Neutrophil (primary cell): ENCODE measurements at regions not wholly inside any gene's neighbourhood (a gene's known extent, or its start where the extent isn't known, plus 50 kb on each side); places are given as distances from the start of the nearest gene placed in this dataset.

Source experiments
- H3K27ac ChIP-seq: fragments of 200-600 bp; sonication (generic); 2 replicates; pipeline ENCODE4 v1.5.1; 2016; ENCODE audit warnings: mild to moderate bottlenecking, moderate library complexity
- H3K27me3 ChIP-seq: fragments of 200-600 bp; sonication (generic); 2 replicates; pipeline ENCODE4 v1.6.0; 2016; ENCODE audit warnings: mild to moderate bottlenecking
- H3K36me3 ChIP-seq: fragments of 200-600 bp; sonication (generic); 2 replicates; pipeline ENCODE4 v1.5.1; 2017
- H3K4me1 ChIP-seq, 2 experiments: fragments of 200-600 bp in 1 of 2; sonication (generic) in 1 of 2; 1 replicate in 1 of 2; 2 replicates in 1 of 2; pipeline versions ENCODE4 v1.5.1 to v1.6.1; 2013 to 2016; ENCODE audit warnings: low read depth in 1 of 2, low read length in 1 of 2, mild to moderate bottlenecking in 1 of 2, moderate library complexity in 1 of 2; ENCODE audit not compliant: control insufficient read depth in 1 of 2, insufficient read depth in 1 of 2
- H3K4me3 ChIP-seq, 2 experiments: fragments of 200-600 bp in 1 of 2; sonication (generic) in 1 of 2; 1 replicate in 1 of 2; 2 replicates in 1 of 2; pipeline ENCODE4 v1.5.1; 2013 to 2016; ENCODE audit warnings: low read depth in 1 of 2, low read length in 1 of 2, mild to moderate bottlenecking in 1 of 2, moderate library complexity in 1 of 2
- H3K9me3 ChIP-seq: fragments of 200-600 bp; sonication (generic); 2 replicates; pipeline ENCODE4 v1.5.1; 2016
- TF ChIP-seq, protein P1 (sequence below): fragments of 200-600 bp; sonication (generic); IDR thresholded peaks from 2 replicates; pipeline ENCODE4 v1.5.1; 2016; ENCODE audit warnings: antibody characterized with exemption

DNA sequence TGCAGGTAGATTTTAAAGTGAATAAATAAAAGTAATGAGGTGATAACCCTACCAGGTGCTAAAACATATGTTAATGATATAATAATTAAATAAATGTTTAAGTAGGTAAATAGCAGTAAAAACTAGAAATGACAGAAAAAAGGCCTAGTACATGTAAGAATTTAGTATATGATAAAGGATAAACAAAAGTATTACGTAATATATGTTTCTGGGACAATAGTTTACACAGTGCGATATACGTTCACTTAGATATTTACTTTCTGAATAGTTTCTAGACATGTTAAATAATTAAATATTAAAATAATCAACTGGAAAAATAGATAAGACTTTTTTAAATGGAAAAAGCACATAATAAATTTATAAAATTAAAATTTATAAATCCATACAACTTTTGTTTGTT is 340.9 kb downstream of the LIG4 start:
- H3K36me3 ChIP-seq, result no peaks in the 10 kb centered on the region
- H3K4me3 ChIP-seq, result no peak overlapping the region
- no peaks in the 10 kb centered on the region for H3K4me1 ChIP-seq
- peaks cover 20% of the 10 kb centered on the region for H3K27me3 ChIP-seq
- H3K27ac ChIP-seq, result no peak overlapping the region
- TF ChIP-seq, protein P1, sequence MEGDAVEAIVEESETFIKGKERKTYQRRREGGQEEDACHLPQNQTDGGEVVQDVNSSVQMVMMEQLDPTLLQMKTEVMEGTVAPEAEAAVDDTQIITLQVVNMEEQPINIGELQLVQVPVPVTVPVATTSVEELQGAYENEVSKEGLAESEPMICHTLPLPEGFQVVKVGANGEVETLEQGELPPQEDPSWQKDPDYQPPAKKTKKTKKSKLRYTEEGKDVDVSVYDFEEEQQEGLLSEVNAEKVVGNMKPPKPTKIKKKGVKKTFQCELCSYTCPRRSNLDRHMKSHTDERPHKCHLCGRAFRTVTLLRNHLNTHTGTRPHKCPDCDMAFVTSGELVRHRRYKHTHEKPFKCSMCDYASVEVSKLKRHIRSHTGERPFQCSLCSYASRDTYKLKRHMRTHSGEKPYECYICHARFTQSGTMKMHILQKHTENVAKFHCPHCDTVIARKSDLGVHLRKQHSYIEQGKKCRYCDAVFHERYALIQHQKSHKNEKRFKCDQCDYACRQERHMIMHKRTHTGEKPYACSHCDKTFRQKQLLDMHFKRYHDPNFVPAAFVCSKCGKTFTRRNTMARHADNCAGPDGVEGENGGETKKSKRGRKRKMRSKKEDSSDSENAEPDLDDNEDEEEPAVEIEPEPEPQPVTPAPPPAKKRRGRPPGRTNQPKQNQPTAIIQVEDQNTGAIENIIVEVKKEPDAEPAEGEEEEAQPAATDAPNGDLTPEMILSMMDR, result no peak
- no peaks in the 10 kb centered on the region for H3K9me3 ChIP-seq

DNA sequence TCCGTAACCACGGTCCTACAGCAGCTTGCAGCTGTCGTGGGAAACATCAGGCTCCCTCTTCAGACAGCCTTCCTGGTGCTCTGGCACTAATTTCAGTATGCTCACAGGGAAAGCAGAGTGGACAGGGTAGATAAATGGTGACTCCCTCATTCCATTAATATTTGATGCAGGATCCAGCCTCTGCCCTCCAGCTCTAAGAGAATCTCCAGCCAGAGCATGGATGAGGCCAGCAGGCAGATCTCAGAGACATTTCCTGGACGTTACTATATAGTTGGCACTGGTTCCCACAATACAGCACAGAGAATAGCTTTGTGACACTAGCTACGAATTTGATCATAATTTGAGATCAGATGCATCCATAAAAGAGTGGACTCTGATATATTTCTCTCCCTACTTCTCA is 341.4 kb downstream of the LIG4 start:
- peaks cover 25% of the 10 kb centered on the region for H3K27me3 ChIP-seq
- H3K9me3 ChIP-seq, result no peaks in the 10 kb centered on the region
- no peak overlapping the region for H3K4me3 ChIP-seq
- H3K27ac ChIP-seq, result no peak overlapping the region
- no peaks in the 10 kb centered on the region for H3K36me3 ChIP-seq
- TF ChIP-seq, protein P1, result no peak
- no peaks in the 10 kb centered on the region for H3K4me1 ChIP-seq

DNA sequence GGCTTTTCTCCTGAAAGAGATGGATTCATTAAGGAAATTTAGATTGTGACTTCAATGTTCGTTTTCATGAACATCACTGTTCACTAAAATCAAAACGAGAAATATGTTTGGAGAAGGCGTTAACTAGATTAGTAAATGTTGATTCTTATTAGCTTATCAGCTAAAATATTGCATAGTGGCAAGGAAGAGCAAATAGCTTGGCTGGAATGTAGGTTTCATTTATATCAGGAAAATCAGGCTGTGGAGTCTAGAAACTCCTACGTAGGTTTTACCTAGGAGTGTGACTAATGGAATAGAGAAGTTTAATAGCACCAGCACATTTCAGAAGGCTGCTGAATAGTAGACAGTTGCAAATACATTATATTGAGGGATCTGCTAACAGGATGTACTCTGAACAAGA is 344.9 kb downstream of the LIG4 start:
- H3K36me3 ChIP-seq, result no peaks in the 10 kb centered on the region
- H3K27ac ChIP-seq, result no peak overlapping the region
- H3K4me1 ChIP-seq, result no peaks in the 10 kb centered on the region
- H3K9me3 ChIP-seq, result no peaks in the 10 kb centered on the region
- no peak overlapping the region for H3K4me3 ChIP-seq
- peaks cover 61% of the 10 kb centered on the region for H3K27me3 ChIP-seq
- TF ChIP-seq, protein P1, result no peak

DNA sequence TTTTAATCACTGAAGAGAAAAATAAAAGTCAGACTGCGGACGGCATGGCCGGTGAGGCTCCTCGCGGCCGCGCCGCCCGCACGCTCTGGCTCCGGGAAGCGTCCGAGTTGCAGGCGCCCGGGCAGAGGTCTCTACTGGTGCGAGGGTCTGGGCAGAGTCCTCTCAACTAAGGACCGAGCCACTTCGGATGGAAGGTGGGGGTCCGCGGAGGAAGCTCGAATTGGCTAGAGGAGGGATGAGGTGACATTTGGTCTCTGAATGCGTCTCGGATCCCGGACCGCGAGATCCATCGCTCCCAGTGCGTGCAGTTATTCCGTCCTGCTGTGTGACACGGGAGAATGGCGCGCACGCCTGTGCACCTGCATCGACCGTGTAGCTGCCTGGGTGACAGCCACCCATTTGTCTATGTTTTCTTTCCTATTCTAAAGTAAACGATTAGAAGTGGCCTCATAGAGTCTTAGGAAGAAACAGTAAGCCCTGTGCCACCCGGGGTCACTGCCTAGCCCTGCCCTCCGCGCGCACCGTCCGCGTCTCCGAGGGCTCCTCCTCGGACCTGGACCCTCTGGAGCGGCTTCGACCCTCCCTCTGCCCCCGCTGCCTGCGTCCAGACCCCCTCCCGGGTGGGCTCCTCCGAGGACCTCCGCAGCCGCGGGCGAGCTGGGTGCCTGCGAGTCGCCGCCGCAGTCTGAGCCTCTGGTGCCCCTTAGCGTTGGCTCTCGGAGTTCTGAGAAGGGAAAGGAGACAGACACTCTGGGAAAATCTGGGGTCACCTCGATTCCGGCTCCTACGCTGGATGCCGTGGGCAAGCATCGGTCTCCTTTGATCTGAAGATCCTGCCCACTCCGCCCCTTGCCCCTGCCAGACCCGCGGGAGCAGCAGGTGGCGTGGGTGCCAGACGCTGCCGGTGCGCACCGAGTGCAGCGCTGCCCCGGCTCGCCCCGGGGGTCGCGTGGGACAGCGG is 347.4 kb downstream of the LIG4 start:
- H3K9me3 ChIP-seq, result no peaks in the 10 kb centered on the region
- no peak overlapping the region for H3K27ac ChIP-seq
- TF ChIP-seq, protein P1, result no peak
- no peak overlapping the region for H3K4me3 ChIP-seq
- no peaks in the 10 kb centered on the region for H3K4me1 ChIP-seq
- peaks cover 75% of the 10 kb centered on the region for H3K27me3 ChIP-seq
- H3K36me3 ChIP-seq, result no peaks in the 10 kb centered on the region

DNA sequence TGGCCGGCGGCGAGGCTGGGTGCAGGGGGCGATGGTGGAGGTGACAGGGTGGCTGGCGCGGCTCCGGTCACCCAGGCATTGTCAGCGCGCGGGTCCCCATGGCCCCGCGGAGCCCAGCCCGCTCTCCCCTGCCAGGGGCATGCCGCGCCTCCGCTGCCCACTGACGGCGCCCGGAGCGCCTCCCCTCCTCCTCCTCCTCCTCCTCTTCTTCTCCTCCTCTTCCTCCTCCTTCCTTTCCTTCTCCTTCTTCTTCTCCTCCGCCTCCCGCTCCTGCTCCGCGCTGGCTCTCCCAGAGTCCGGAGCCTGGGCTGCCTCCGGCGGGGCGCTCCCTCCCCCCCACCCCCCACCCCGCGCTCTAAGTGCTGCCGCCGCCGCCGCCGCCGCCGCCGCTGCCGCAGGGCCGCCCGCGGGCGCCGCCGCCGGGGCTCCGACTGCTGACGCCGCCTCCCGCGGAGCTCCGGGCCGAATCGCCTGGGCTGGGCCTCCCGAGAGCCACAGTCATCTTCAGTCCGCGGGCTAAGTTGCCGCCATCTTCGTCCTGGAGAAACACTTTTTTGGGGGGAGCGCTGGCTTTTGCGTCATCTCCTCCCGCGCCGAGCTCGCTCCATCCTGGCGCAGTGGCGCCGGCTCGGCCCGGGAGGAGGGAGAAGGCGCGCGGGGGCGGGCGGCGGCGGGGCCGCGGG is 348.3 kb downstream of the LIG4 start:
- no peak overlapping the region for H3K4me3 ChIP-seq
- H3K36me3 ChIP-seq, result no peaks in the 10 kb centered on the region
- no peak overlapping the region for H3K27ac ChIP-seq
- peaks cover 75% of the 10 kb centered on the region for H3K27me3 ChIP-seq
- TF ChIP-seq, protein P1, result no peak
- no peaks in the 10 kb centered on the region for H3K9me3 ChIP-seq
- no peaks in the 10 kb centered on the region for H3K4me1 ChIP-seq
